OCI-LY1 (cell line): ENCODE measurements at regions not wholly inside any gene's neighbourhood (a gene's known extent, or its start where the extent isn't known, plus 50 kb on each side); places are given as distances from the start of the nearest gene placed in this dataset.

ENCODE experiments used
- EZH2 ChIP-seq: fragments of 200-600 bp; sonication (generic), shearing (Covaris generic); IDR thresholded peaks from 2 replicates; pipeline ENCODE4 v1.8.0; 2017; ENCODE audit warnings: borderline replicate concordance, mixed run types, mild to moderate bottlenecking, antibody characterized with exemption, low read length, moderate library complexity, mixed read lengths
- TF ChIP-seq, protein P1 (sequence below): fragments of 200-600 bp; sonication (generic), shearing (Covaris generic); IDR thresholded peaks from 2 replicates; pipeline ENCODE4 v1.5.1; 2017; ENCODE audit warnings: mild to moderate bottlenecking, antibody characterized with exemption, low read length, moderate library complexity, mixed read lengths

DNA sequence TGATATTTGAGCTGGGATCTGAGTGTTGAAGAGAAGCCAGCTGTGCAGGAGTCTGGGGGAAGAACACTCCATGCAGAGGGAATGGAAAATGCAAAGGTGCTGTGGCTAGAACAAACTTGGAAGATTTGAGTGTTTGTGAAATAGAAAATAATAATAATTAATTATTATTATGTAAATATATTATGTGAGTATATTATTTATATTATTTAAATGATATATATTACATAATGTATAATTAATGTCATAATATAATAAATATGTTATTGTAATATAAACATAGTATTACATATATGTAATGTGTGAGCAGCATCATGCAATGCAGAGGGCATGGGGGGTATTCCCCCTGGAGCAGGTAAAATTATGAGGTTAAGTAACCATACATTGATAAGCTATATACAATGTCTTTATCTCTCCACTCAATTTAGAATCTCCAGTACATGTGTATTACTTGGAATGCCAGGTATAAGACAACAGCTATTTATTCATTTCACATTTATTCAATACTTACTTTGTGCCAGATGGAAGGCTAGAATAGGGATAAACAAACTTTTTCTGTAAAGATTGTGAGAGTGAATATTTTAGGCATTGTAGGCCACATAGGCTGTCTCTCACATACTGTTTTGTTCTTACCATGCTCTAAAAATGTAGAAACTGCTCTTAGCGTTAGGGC is 218.6 kb downstream of the MTHFS start:
- TF ChIP-seq, protein P1, sequence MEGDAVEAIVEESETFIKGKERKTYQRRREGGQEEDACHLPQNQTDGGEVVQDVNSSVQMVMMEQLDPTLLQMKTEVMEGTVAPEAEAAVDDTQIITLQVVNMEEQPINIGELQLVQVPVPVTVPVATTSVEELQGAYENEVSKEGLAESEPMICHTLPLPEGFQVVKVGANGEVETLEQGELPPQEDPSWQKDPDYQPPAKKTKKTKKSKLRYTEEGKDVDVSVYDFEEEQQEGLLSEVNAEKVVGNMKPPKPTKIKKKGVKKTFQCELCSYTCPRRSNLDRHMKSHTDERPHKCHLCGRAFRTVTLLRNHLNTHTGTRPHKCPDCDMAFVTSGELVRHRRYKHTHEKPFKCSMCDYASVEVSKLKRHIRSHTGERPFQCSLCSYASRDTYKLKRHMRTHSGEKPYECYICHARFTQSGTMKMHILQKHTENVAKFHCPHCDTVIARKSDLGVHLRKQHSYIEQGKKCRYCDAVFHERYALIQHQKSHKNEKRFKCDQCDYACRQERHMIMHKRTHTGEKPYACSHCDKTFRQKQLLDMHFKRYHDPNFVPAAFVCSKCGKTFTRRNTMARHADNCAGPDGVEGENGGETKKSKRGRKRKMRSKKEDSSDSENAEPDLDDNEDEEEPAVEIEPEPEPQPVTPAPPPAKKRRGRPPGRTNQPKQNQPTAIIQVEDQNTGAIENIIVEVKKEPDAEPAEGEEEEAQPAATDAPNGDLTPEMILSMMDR = no peak
- TF ChIP-seq EZH2 = no peak
